Ishikawa (cell line): ENCODE measurements at regions not wholly inside any gene's neighbourhood (a gene's known extent, or its start where the extent isn't known, plus 50 kb on each side); places are given as distances from the start of the nearest gene placed in this dataset.

Experiments
- CEBPB ChIP-seq: IDR thresholded peaks from 2 replicates; pipeline ENCODE4 v1.6.1; 2012
- CREB1 ChIP-seq: IDR thresholded peaks from 2 replicates; pipeline ENCODE4 v1.6.1; 2012; ENCODE audit warnings: low read depth
- EGR1 ChIP-seq: IDR thresholded peaks from 2 replicates; pipeline ENCODE4 v1.6.1; 2012
- EP300 ChIP-seq: IDR thresholded peaks from 2 replicates; pipeline ENCODE4 v1.6.1; 2012; ENCODE audit warnings: borderline replicate concordance
- FOXM1 ChIP-seq: IDR thresholded peaks from 2 replicates; pipeline ENCODE4 v1.6.1; 2012; ENCODE audit warnings: low read depth, borderline replicate concordance
- NFIC ChIP-seq: IDR thresholded peaks from 2 replicates; pipeline ENCODE4 v1.6.1; 2012
- RAD21 ChIP-seq: IDR thresholded peaks from 2 replicates; pipeline ENCODE4 v1.6.1; 2012; ENCODE audit warnings: low read depth
- TAF1 ChIP-seq: IDR thresholded peaks from 2 replicates; pipeline ENCODE4 v1.6.1; 2012; ENCODE audit warnings: low read depth, mild to moderate bottlenecking
- TCF12 ChIP-seq: IDR thresholded peaks from 2 replicates; pipeline ENCODE4 v1.6.1; 2012; ENCODE audit warnings: low read depth
- TEAD4 ChIP-seq: IDR thresholded peaks from 2 replicates; pipeline ENCODE4 v1.6.1; 2012
- YY1 ChIP-seq: IDR thresholded peaks from 2 replicates; pipeline ENCODE4 v1.6.1; 2012; ENCODE audit warnings: low read depth
- ZBTB7A ChIP-seq: IDR thresholded peaks from 2 replicates; pipeline ENCODE4 v1.6.1; 2012; ENCODE audit warnings: low read depth
- TF ChIP-seq, protein P1 (sequence below): IDR thresholded peaks from 2 replicates; pipeline ENCODE4 v1.6.1; 2012; ENCODE audit warnings: low read depth, mild to moderate bottlenecking
- TF ChIP-seq, protein P2 (sequence below): IDR thresholded peaks from 2 replicates; pipeline ENCODE4 v1.6.1; 2012
- TF ChIP-seq, protein P3 (sequence below): IDR thresholded peaks from 2 replicates; pipeline ENCODE4 v1.6.1; 2012

DNA sequence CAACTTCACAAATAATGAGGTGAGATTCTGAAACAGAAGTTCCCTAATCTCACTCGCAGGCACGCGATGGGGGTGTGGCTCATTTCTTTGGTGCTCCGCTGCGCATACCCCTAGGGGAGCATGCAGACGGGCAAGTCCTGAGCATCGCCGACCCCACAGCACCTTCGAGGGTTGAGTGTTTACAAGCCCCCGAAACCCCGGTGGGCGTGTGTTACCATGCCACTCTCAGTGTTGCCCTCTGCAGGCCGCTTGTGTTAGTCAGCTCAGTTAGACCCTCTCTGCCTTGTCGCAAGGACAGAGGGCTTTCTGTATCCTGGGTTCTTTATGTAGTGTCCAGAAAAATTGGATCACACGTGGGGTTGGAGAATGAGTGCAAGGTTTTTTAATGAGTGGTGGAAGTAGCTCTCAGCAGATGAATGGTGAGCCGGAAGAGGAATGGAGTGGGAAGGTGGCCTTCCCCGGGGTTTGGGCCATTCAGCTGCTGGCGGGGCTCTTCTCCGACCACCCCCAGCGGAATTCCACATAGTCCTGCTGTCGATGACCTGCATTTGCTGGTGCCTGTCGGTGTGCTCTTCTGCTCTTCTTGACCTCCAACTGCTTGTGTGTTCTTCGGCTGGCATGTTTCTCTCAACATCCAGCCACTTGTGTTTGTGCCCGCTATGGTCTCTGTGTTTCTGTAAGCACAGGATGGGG, 191.3 kb downstream of the RPRM start:
- TF ChIP-seq, protein P1, sequence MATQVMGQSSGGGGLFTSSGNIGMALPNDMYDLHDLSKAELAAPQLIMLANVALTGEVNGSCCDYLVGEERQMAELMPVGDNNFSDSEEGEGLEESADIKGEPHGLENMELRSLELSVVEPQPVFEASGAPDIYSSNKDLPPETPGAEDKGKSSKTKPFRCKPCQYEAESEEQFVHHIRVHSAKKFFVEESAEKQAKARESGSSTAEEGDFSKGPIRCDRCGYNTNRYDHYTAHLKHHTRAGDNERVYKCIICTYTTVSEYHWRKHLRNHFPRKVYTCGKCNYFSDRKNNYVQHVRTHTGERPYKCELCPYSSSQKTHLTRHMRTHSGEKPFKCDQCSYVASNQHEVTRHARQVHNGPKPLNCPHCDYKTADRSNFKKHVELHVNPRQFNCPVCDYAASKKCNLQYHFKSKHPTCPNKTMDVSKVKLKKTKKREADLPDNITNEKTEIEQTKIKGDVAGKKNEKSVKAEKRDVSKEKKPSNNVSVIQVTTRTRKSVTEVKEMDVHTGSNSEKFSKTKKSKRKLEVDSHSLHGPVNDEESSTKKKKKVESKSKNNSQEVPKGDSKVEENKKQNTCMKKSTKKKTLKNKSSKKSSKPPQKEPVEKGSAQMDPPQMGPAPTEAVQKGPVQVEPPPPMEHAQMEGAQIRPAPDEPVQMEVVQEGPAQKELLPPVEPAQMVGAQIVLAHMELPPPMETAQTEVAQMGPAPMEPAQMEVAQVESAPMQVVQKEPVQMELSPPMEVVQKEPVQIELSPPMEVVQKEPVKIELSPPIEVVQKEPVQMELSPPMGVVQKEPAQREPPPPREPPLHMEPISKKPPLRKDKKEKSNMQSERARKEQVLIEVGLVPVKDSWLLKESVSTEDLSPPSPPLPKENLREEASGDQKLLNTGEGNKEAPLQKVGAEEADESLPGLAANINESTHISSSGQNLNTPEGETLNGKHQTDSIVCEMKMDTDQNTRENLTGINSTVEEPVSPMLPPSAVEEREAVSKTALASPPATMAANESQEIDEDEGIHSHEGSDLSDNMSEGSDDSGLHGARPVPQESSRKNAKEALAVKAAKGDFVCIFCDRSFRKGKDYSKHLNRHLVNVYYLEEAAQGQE, result no peak
- TF ChIP-seq RAD21 (peak; percentile 14; the same call in 1 of the 2 replicates), YY1 (no peak), ZBTB7A (no peak)

DNA sequence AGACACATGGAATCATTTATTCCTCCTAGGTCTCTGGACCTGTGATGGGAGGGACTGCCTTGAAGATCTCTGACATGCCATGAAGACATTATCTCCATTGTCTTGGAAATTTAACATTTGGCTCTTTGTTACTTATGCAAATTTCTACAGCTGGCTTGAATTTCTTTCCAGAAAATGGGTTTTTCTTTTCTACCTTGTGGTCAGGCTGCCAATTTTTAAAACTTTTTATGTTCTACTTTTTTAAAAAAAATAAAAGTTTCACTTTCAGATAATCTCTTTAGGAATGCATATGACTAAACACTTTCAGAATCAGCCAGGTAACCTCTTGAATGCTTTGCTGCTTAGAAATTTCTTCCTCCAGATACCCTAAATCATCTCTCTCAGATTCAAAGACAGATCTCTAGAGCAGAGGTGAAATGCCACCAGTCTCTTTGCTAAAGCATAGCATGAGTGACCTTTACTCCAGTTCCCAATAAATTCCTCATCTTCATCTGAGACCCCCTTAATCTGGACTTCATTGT, 209.6 kb downstream of the RPRM start:
- TF ChIP-seq, protein P1, result no peak
- TF ChIP-seq CEBPB, result no peak
- TF ChIP-seq, protein P2, sequence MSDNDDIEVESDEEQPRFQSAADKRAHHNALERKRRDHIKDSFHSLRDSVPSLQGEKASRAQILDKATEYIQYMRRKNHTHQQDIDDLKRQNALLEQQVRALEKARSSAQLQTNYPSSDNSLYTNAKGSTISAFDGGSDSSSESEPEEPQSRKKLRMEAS, result no peak
- no peak for TF ChIP-seq RAD21
- no peak for TF ChIP-seq EP300
- no peak for TF ChIP-seq CREB1
- TF ChIP-seq, protein P3, sequence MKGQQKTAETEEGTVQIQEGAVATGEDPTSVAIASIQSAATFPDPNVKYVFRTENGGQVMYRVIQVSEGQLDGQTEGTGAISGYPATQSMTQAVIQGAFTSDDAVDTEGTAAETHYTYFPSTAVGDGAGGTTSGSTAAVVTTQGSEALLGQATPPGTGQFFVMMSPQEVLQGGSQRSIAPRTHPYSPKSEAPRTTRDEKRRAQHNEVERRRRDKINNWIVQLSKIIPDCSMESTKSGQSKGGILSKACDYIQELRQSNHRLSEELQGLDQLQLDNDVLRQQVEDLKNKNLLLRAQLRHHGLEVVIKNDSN, result no peak
- no peak for TF ChIP-seq ZBTB7A
- TF ChIP-seq FOXM1, result no peak
- TF ChIP-seq TAF1, result no peak
- no peak for TF ChIP-seq TCF12
- no peak for TF ChIP-seq NFIC
- no peak for TF ChIP-seq TEAD4
- no peak for TF ChIP-seq YY1
- no peak for TF ChIP-seq EGR1

- TF ChIP-seq EP300 (no peak), CEBPB (no peak), TCF12 (no peak), TEAD4 (no peak), CREB1 (no peak), FOXM1 (no peak), ZBTB7A (no peak), RAD21 (no peak), NFIC (no peak), EGR1 (no peak), YY1 (no peak), TAF1 (no peak)
- TF ChIP-seq, protein P1, result no peak
- TF ChIP-seq, protein P3, result no peak
- TF ChIP-seq, protein P2, result no peak
These were observed 243.0 kb downstream of the RPRM start for GRCh38 chr2:153235516-153235915.

- no peak for TF ChIP-seq CREB1
- TF ChIP-seq, protein P3, result no peak
- TF ChIP-seq TAF1, result no peak
- no peak for TF ChIP-seq NFIC
- TF ChIP-seq, protein P2, result no peak
- TF ChIP-seq EGR1, result no peak
- TF ChIP-seq CEBPB, result no peak
- no peak for TF ChIP-seq TEAD4
- TF ChIP-seq EP300, result no peak
- no peak for TF ChIP-seq YY1
- TF ChIP-seq ZBTB7A, result no peak
- TF ChIP-seq TCF12, result no peak
- no peak for TF ChIP-seq RAD21
- TF ChIP-seq, protein P1, result no peak
- TF ChIP-seq FOXM1, result no peak
These were observed 246.1 kb downstream of the RPRM start for GRCh38 chr2:153232464-153232863.
